ENCODE measurements at regions not wholly inside any gene's neighbourhood (a gene's known extent, or its start where the extent isn't known, plus 50 kb on each side); places are given as distances from the start of the nearest gene placed in this dataset.
"Not testable (repeated sequence)": the region's sequence is repeated elsewhere in the genome, so short reads cannot be mapped to it uniquely, and the experiment has no call there.

- intact Hi-C loops (cut with DNase I, micrococcal nuclease); ATAC-seq; DNase-seq: not testable (repeated sequence)
Measured at GRCh38 chr4:131730574-131730973, 1418.5 kb upstream of the PCDH10 start.

DNA sequence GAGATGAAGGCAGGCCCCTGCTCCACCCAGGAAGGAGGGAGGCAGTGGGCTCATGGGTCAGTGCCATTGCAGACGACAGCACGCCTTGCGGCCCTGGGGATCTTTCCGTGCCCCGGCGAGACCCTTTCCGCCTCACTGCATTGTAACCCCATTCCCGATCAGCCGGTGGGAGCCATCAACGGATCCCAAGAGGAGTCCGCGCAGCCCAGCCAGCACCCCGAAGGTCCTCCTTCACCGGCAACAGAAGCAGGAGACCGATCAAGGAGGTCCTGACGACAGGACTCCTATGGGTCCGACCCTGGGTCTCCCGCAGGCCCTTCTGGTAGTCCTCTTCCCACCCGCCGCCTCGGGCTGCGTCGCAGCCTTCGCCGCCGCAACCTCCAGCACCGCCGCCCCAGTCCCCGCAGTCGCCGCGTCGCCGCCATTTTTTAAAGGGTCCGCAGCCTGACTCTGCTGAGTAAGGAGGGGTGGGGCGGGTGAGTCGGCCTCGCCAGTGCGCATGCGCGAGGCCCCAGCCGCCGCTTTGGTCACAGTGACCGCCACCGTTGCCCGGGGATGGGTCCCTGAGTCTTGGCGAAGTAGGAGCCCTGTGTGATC, 1417.0 kb upstream of the PCDH10 start:
- intact Hi-C loops (cut with DNase I, micrococcal nuclease); ATAC-seq: not testable (repeated sequence)
- DNase-seq: peak in 1 of 2 donors; percentile 31

DNA sequence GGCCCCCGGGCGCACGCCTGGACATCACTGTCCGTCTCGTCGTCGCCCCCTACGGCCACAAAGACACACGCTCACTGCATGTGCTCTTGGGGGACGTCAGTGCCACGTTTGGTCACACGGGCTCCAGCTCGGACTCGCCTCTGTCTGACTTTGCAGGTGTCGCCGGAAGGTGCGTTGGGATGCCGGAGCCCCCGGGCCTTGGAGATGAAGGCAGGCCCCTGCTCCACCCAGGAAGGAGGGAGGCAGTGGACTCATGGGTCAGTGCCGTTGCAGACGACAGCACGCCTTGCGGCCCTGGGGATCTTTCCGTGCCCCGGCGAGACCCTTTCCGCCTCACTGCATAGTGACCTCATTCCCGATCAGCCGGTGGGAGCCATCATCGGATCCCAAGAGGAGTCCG, 1414.8 kb upstream of the PCDH10 start:
- ATAC-seq; DNase-seq; intact Hi-C loops (cut with DNase I, micrococcal nuclease): not testable (repeated sequence)

GRCh38 chr4:131734851-131735385, 1414.2 kb upstream of the PCDH10 start:
- ATAC-seq; DNase-seq; intact Hi-C loops (cut with DNase I, micrococcal nuclease): not testable (repeated sequence)

GRCh38 chr4:131738991-131739390, 1410.1 kb upstream of the PCDH10 start:
- DNase-seq; intact Hi-C loops (cut with DNase I, micrococcal nuclease): not testable (repeated sequence)

DNA sequence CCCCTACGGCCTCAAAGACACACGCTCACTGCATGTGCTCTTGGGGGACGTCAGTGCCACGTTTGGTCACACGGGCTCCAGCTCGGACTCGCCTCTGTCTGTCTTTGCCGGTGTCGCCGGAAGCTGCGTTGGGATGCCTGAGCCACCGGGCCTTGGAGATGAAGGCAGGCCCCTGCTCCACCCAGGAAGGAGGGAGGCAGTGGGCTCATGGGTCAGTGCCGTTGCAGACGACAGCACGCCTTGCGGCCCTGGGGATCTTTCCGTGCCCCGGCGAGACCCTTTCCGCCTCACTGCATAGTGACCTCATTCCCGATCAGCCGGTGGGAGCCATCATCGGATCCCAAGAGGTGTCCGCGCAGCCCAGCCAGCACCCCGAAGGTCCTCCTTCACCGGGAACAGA, 1407.3 kb upstream of the PCDH10 start:
- ATAC-seq; DNase-seq; intact Hi-C loops (cut with DNase I, micrococcal nuclease): not testable (repeated sequence)

More at GRCh38 chr4:131738991-131739390, 1410.1 kb upstream of the PCDH10 start:
- not testable (repeated sequence) for ATAC-seq

GRCh38 chr4:131742536-131743205, 1406.4 kb upstream of the PCDH10 start:
- DNase-seq; intact Hi-C loops (cut with DNase I, micrococcal nuclease); ATAC-seq: not testable (repeated sequence)

DNA sequence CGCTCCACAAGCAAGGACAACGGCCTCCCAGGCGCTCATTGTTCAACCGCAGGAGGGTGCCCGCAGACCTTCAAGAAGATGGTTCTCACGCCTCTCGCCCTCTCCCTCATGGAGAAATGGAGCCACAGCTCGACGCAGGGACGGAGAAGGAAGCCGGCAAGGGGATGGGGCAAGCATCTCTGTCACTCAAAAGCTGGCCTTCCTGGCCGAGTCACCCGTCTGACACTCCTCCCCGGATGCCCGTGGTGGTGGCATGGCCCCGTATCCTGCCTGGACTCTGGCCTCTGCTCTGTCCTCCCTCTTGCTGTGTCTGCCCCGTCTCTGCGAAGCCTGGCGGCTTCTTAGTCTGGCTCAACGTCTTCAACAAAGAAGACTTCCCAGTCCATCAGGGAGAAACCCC, 1405.7 kb upstream of the PCDH10 start:
- ATAC-seq; intact Hi-C loops (cut with DNase I, micrococcal nuclease): not testable (repeated sequence)
- DNase-seq: peak in 1 of 2 donors; percentile 27

GRCh38 chr4:131747203-131747602, 1401.9 kb upstream of the PCDH10 start:
- intact Hi-C loops (cut with DNase I, micrococcal nuclease); ATAC-seq; DNase-seq: not testable (repeated sequence)

GRCh38 chr4:131749224-131749623, 1399.9 kb upstream of the PCDH10 start:
- DNase-seq; intact Hi-C loops (cut with DNase I, micrococcal nuclease); ATAC-seq: not testable (repeated sequence)

- intact Hi-C loops (cut with DNase I, micrococcal nuclease); ATAC-seq: not testable (repeated sequence)
- DNase-seq: peak in 1 of 2 donors; percentile 48
Measured at GRCh38 chr4:131750006-131750405, 1399.1 kb upstream of the PCDH10 start.

- intact Hi-C loops (cut with DNase I, micrococcal nuclease); ATAC-seq: not testable (repeated sequence)
- DNase-seq: peak in 1 of 2 donors; percentile 46
Measured at GRCh38 chr4:131750469-131750868, 1398.6 kb upstream of the PCDH10 start.

DNA sequence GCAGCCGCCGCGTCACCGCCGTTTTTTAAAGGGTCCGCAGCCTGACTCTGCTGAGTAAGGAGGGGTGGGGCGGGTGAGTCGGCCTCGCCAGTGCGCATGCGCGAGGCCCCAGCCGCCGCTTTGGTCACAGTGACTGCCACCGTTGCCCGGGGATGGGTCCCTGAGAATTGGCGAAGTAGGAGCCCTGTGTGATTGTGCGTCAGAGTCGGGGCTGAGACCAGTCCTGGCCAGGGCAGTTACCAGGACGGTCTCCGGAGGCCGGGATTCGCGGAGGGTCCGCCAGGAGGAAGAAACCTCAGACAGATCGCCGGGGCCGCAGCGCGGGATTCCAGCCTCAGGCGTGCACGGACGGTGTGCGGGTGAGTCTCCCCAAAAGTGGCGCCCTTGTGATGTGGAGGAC, 1386.9 kb upstream of the PCDH10 start:
- ATAC-seq; intact Hi-C loops (cut with DNase I, micrococcal nuclease); DNase-seq: not testable (repeated sequence)

DNA sequence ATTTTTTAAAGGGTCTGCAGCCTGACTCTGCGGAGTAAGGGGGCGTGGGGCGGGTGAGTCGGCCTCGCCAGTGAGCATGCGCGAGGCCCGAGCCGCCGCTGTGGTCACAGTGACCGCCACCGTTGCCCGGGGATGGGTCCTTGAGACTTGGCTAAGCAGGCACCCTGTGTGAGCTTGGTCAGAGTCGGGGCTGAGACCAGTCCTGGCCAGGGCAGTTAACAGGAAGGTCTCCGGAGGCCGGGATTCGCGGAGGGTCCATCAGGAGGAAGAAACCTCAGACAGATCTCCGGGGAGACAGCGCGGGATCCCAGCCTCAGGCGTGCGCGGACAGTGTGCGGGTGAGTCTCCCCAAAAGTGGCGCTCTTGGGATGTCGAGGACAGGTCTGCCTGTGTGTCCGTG, 1384.4 kb upstream of the PCDH10 start:
- DNase-seq: no peak
- ATAC-seq: no peak
- intact Hi-C loops (cut with DNase I, micrococcal nuclease): no loop called here

GRCh38 chr4:131774382-131774781, 1374.7 kb upstream of the PCDH10 start:
- ATAC-seq; intact Hi-C loops (cut with DNase I, micrococcal nuclease); DNase-seq: not testable (repeated sequence)

- DNase-seq; ATAC-seq; intact Hi-C loops (cut with DNase I, micrococcal nuclease): not testable (repeated sequence)
Measured at GRCh38 chr4:131810565-131810964, 1338.5 kb upstream of the PCDH10 start.

All from left colon (tissue), 2 donors.